ENCODE measurements at regions not wholly inside any gene's neighbourhood (a gene's known extent, or its start where the extent isn't known, plus 50 kb on each side); places are given as distances from the start of the nearest gene placed in this dataset.

DNA sequence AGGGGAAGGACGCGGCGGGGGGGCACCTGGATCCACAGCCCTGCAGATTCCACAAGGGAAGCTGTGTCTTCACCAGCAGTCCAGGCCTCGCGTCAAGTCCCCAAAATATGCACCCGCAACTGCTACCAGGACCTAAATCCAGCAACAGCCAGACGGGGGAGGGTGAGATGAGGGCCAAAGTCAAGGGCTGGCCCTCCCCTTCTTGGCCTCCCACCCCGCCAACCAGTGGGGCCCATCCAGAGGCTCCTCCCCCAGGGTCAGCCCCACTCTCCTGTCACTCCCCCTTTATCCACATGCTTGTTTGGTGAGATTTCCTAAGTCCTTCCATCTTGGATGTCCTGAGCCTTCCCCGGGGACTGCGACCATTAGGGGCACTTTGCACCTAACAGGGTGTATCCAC is 138.7 kb downstream of the ENGASE start (continued):
- TF ChIP-seq, protein P1, sequence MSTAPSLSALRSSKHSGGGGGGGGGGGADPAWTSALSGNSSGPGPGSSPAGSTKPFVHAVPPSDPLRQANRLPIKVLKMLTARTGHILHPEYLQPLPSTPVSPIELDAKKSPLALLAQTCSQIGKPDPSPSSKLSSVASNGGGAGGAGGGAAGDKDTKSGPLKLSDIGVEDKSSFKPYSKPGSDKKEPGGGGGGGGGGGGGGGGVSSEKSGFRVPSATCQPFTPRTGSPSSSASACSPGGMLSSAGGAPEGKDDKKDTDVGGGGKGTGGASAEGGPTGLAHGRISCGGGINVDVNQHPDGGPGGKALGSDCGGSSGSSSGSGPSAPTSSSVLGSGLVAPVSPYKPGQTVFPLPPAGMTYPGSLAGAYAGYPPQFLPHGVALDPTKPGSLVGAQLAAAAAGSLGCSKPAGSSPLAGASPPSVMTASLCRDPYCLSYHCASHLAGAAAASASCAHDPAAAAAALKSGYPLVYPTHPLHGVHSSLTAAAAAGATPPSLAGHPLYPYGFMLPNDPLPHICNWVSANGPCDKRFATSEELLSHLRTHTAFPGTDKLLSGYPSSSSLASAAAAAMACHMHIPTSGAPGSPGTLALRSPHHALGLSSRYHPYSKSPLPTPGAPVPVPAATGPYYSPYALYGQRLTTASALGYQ (CRISPR knock-in tag; IDR thresholded peaks at IDR 0.05), result no peak

- Histone ChIP-seq H3K79me2 (ENCODE audit: insufficient read depth, low read length) (no peaks in the 10 kb centered on the region), H3K4me3 (replicated peaks in 1 of 3; ENCODE audit: insufficient read depth in 1 of 3, low read depth in 2 of 3, low read length in 3 of 3) (no peak overlapping the region), H3K9me3 (ENCODE audit: low read length) (no peaks in the 10 kb centered on the region), H3K27me3 (ENCODE audit: control insufficient read depth in 1 of 2, insufficient read depth in 2 of 2, low read length in 2 of 2) (peaks cover 51 to 94% of the 10 kb centered on the region in 2 experiments), H4K20me1 (ENCODE audit: insufficient read depth, low read length) (peaks cover 3% of the 10 kb centered on the region; the same call in 1 of the 2 replicates), H3K4me2 (ENCODE audit: low read depth, low read length) (no peak overlapping the region), H3K36me3 (replicated peaks in 1 of 2; ENCODE audit: control insufficient read depth in 1 of 2, insufficient read depth in 2 of 2, low read length in 2 of 2) (no peaks in the 10 kb centered on the region), H3K27ac (ENCODE audit: extremely low read length, insufficient read depth, low read length) (no peak overlapping the region), H3K4me1 (ENCODE audit: insufficient read depth, low read length) (no peaks in the 10 kb centered on the region), H3K9ac (ENCODE audit: insufficient read depth, low read depth, low read length) (no peak overlapping the region), H2AFZ (ENCODE audit: low read length) (no peak overlapping the region)
- WGBS (ENCODE audit: low lambda C conversion rate), result 19% methylated on average over 15 of the region's 15 CpGs
- POLR2A ChIA-PET, result no interaction called here
- no peak for FAIRE-seq
- no peak for ATAC-seq
- DNase-seq (ENCODE audit: low spot score), result no peak
- intact Hi-C loops (cut with micrococcal nuclease; ENCODE audit: unreplicated experiment), result no loop called here
- CTCF ChIA-PET (ENCODE audit: low intra/inter-chr PET ratio, low total read pairs), result no interaction called here
- BruUV-seq (replicated peaks), result no TSS peak
- in situ Hi-C loops (cut with HindIII; ENCODE audit: extremely low pct_ligation_motif_present, low pct_unique_long_range_greater_than_20kb), result no loop called here
- TF ChIP-seq MYC (CRISPR knock-in tag; IDR thresholded peaks at IDR 0.05; ENCODE audit: borderline replicate concordance), result no peak
- TF ChIP-seq, protein P2, sequence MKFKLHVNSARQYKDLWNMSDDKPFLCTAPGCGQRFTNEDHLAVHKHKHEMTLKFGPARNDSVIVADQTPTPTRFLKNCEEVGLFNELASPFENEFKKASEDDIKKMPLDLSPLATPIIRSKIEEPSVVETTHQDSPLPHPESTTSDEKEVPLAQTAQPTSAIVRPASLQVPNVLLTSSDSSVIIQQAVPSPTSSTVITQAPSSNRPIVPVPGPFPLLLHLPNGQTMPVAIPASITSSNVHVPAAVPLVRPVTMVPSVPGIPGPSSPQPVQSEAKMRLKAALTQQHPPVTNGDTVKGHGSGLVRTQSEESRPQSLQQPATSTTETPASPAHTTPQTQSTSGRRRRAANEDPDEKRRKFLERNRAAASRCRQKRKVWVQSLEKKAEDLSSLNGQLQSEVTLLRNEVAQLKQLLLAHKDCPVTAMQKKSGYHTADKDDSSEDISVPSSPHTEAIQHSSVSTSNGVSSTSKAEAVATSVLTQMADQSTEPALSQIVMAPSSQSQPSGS (CRISPR knock-in tag; IDR thresholded peaks at IDR 0.05), result no peak
- TF ChIP-seq MIER2 (CRISPR knock-in tag; IDR thresholded peaks at IDR 0.05), result no peak
- TF ChIP-seq MED8 (CRISPR knock-in tag; IDR thresholded peaks at IDR 0.05; ENCODE audit: insufficient replicate concordance), result no peak
- TF ChIP-seq ARNT2 (CRISPR knock-in tag; IDR thresholded peaks at IDR 0.05; ENCODE audit: low read depth), result no peak
- TF ChIP-seq, protein P3, sequence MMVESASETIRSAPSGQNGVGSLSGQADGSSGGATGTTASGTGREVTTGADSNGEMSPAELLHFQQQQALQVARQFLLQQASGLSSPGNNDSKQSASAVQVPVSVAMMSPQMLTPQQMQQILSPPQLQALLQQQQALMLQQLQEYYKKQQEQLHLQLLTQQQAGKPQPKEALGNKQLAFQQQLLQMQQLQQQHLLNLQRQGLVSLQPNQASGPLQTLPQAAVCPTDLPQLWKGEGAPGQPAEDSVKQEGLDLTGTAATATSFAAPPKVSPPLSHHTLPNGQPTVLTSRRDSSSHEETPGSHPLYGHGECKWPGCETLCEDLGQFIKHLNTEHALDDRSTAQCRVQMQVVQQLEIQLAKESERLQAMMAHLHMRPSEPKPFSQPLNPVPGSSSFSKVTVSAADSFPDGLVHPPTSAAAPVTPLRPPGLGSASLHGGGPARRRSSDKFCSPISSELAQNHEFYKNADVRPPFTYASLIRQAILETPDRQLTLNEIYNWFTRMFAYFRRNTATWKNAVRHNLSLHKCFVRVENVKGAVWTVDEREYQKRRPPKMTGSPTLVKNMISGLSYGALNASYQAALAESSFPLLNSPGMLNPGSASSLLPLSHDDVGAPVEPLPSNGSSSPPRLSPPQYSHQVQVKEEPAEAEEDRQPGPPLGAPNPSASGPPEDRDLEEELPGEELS (CRISPR knock-in tag; IDR thresholded peaks at IDR 0.05), result no peak
- TF ChIP-seq ZSCAN20 (CRISPR knock-in tag; IDR thresholded peaks at IDR 0.05; ENCODE audit: borderline replicate concordance), result no peak
- TF ChIP-seq ZNF253 (CRISPR knock-in tag; IDR thresholded peaks at IDR 0.05; ENCODE audit: borderline replicate concordance), result no peak
- TF ChIP-seq, protein P4, sequence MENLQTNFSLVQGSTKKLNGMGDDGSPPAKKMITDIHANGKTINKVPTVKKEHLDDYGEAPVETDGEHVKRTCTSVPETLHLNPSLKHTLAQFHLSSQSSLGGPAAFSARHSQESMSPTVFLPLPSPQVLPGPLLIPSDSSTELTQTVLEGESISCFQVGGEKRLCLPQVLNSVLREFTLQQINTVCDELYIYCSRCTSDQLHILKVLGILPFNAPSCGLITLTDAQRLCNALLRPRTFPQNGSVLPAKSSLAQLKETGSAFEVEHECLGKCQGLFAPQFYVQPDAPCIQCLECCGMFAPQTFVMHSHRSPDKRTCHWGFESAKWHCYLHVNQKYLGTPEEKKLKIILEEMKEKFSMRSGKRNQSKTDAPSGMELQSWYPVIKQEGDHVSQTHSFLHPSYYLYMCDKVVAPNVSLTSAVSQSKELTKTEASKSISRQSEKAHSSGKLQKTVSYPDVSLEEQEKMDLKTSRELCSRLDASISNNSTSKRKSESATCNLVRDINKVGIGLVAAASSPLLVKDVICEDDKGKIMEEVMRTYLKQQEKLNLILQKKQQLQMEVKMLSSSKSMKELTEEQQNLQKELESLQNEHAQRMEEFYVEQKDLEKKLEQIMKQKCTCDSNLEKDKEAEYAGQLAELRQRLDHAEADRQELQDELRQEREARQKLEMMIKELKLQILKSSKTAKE (CRISPR knock-in tag; IDR thresholded peaks at IDR 0.05; ENCODE audit: borderline replicate concordance), result no peak
- no peak for TF ChIP-seq SOX5 (CRISPR knock-in tag; IDR thresholded peaks at IDR 0.05; ENCODE audit: borderline replicate concordance)
- no peak for TF ChIP-seq SNAPC2 (CRISPR knock-in tag; IDR thresholded peaks at IDR 0.05)
- TF ChIP-seq ZNF496 (CRISPR knock-in tag; IDR thresholded peaks at IDR 0.05; ENCODE audit: insufficient replicate concordance), result no peak
- no peak for TF ChIP-seq RORA (CRISPR knock-in tag; IDR thresholded peaks at IDR 0.05)
These were observed 137.8 kb downstream of the ENGASE start for GRCh38 chr17:79212149-79213087.

All from HepG2 (cell line).